Prostate gland (tissue), 2 donors: ENCODE measurements at regions not wholly inside any gene's neighbourhood (a gene's known extent, or its start where the extent isn't known, plus 50 kb on each side); places are given as distances from the start of the nearest gene placed in this dataset.

Experiments
- POLR2A ChIP-seq: fragments of 450-650 bp; IDR thresholded peaks from one replicate; pipeline ENCODE4 v1.6.1; 2016; ENCODE audit warnings: antibody characterized with exemption, mild to moderate bottlenecking
- POLR2AphosphoS5 ChIP-seq: sonication (generic); formaldehyde crosslinking; IDR thresholded peaks from one replicate; pipeline ENCODE4 v1.6.1; 2017; ENCODE audit warnings: antibody characterized with exemption
- TF ChIP-seq, protein P1 (sequence below), 4 experiments: fragments of 200-600 bp in 2 of 4; fragments of 450-650 bp in 2 of 4; sonication (generic) in 2 of 4; IDR thresholded peaks; 1 replicate in 3 of 4; 2 replicates in 1 of 4; pipeline ENCODE4 v1.5.1; 2016 to 2019; ENCODE audit warnings: antibody characterized with exemption in 4 of 4, mild to moderate bottlenecking in 2 of 4, moderate library complexity in 2 of 4

DNA sequence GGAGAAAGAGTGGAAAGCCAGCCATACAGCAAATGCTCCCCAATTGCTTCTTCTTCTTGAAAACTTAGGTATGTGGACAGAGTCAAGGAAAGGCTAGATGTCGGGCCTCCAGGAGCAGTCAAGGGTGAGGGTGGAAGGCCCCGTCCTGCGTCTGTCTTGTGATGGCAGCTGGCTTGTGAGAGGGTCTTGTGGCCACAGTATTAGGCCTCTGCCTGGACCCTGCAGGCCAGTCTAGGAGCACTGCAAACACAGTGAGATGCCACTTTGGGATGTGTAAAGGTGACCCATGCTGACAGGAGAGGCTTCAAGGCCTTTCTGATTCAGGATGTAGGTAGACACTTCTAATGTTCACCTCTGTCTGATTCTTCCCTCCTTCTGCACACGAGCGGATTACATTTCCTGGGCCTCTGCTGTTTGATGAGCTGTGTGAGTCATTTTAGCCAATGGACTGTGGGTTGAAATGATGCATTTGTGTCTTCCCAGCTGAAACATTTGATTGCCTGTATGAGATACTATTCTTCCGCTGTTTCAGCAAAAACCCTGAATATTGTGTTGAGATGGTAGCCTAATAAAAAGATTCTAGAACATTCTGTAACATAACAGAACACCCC is 135.4 kb downstream of the EMX2 start:
- TF ChIP-seq, protein P1, sequence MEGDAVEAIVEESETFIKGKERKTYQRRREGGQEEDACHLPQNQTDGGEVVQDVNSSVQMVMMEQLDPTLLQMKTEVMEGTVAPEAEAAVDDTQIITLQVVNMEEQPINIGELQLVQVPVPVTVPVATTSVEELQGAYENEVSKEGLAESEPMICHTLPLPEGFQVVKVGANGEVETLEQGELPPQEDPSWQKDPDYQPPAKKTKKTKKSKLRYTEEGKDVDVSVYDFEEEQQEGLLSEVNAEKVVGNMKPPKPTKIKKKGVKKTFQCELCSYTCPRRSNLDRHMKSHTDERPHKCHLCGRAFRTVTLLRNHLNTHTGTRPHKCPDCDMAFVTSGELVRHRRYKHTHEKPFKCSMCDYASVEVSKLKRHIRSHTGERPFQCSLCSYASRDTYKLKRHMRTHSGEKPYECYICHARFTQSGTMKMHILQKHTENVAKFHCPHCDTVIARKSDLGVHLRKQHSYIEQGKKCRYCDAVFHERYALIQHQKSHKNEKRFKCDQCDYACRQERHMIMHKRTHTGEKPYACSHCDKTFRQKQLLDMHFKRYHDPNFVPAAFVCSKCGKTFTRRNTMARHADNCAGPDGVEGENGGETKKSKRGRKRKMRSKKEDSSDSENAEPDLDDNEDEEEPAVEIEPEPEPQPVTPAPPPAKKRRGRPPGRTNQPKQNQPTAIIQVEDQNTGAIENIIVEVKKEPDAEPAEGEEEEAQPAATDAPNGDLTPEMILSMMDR (IDR thresholded peaks at IDR 0.05), result no peak
- TF ChIP-seq POLR2AphosphoS5, result no peak
- no peak for TF ChIP-seq POLR2A
